ENCODE measurements at regions not wholly inside any gene's neighbourhood (a gene's known extent, or its start where the extent isn't known, plus 50 kb on each side); places are given as distances from the start of the nearest gene placed in this dataset.

DNA sequence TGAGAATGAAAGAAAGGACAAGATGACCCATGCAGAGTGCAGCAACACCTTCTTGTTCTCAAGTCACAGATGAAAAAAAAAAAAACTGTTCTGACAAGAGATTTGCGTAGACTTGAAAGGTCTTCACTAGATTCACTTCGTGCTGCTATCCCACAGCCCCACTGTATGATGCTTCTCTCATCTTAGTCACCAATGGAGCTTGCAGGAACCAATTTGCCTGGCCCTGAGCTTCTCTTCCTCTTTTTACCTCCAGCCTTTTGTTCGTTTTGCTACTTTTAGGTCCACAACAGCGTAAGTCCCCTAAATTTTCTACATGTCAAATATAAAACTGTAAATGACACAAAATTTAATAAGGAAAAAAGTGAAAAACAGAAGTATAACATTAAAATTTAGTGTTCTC, 107.9 kb upstream of the NAP1L1 start:
- TF ChIP-seq, protein P1, sequence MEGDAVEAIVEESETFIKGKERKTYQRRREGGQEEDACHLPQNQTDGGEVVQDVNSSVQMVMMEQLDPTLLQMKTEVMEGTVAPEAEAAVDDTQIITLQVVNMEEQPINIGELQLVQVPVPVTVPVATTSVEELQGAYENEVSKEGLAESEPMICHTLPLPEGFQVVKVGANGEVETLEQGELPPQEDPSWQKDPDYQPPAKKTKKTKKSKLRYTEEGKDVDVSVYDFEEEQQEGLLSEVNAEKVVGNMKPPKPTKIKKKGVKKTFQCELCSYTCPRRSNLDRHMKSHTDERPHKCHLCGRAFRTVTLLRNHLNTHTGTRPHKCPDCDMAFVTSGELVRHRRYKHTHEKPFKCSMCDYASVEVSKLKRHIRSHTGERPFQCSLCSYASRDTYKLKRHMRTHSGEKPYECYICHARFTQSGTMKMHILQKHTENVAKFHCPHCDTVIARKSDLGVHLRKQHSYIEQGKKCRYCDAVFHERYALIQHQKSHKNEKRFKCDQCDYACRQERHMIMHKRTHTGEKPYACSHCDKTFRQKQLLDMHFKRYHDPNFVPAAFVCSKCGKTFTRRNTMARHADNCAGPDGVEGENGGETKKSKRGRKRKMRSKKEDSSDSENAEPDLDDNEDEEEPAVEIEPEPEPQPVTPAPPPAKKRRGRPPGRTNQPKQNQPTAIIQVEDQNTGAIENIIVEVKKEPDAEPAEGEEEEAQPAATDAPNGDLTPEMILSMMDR (IDR thresholded peaks at IDR 0.05; ENCODE audit: low read depth, low read length), result no peak
- H3K4me3 ChIP-seq (ENCODE audit: low read depth, low read length), result no peak overlapping the region
- DNase-seq (ENCODE audit: low read depth, low spot score), result no peak
- in situ Hi-C loops (cut with HindIII; ENCODE audit: low sequenced_read_pairs), result no loop called here

DNA sequence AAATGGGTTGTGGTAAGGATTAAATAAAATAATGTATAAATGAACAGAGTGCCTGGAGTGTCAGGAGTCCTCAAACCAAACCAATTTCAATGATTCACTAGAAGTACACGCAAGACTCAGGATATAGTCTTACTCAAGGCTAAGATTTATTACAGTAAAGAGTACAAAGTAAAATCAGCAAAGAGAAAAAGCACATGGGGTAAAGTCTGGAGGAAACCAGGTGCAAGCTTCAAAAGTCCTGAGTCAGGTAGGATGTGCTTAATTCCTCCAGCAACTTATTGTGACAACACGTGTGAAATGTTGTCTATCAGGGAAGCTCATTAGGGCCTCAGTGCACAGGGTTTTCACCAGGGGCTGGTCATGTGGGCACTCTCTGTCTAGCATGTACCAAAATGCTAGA, 105.8 kb upstream of the NAP1L1 start:
- DNase-seq (ENCODE audit: low read depth, low spot score), result no peak
- no peak overlapping the region for H3K4me3 ChIP-seq (ENCODE audit: low read depth, low read length)
- in situ Hi-C loops (cut with HindIII; ENCODE audit: low sequenced_read_pairs), result no loop called here
- TF ChIP-seq, protein P1 (IDR thresholded peaks at IDR 0.05; ENCODE audit: low read depth, low read length), result no peak

DNA sequence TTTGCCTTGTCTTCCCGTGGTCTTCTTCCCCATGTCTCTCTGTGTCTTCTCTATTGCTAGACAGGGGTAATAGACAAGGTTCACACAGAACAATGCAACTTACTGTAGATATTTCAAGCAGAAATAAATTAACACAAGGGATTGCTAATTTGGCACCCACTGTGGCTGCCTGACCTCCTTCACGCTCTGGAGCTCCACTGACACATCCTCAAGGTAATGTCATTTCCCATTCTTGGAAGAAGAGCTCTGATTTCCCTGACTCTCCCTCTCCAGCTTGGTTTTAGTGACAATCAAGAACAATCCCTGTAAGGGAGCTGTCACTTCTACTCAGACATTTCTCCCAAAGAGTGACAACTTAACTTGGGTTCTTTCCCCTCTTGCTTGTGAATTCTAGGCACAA, 105.4 kb upstream of the NAP1L1 start:
- no peak for DNase-seq (ENCODE audit: low read depth, low spot score)
- TF ChIP-seq, protein P1 (IDR thresholded peaks at IDR 0.05; ENCODE audit: low read depth, low read length), result no peak
- in situ Hi-C loops (cut with HindIII; ENCODE audit: low sequenced_read_pairs), result no loop called here
- H3K4me3 ChIP-seq (ENCODE audit: low read depth, low read length), result no peak overlapping the region

DNA sequence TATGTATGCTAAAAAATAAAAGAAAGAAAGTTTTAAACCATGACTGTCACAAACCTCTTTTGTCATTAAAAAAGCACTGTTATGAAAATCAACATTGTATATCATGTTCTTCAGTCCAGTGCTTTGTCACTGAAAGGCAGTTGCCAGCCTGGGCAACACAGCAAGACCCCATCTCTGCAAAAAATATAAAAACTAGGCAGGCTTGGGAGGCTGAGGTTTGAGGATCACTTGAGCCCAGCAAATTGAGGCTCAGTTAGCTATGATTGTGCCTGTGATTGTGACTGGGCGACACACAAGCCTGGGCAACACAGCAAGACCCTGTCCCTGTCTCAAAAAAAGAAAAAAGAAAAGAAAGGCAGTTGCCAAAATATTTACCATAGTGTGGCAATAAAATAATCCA, 102.7 kb upstream of the NAP1L1 start:
- in situ Hi-C loops (cut with HindIII; ENCODE audit: low sequenced_read_pairs), result no loop called here
- no peak for DNase-seq (ENCODE audit: low read depth, low spot score)
- TF ChIP-seq, protein P1 (IDR thresholded peaks at IDR 0.05; ENCODE audit: low read depth, low read length), result no peak
- H3K4me3 ChIP-seq (ENCODE audit: low read depth, low read length), result no peak overlapping the region

DNA sequence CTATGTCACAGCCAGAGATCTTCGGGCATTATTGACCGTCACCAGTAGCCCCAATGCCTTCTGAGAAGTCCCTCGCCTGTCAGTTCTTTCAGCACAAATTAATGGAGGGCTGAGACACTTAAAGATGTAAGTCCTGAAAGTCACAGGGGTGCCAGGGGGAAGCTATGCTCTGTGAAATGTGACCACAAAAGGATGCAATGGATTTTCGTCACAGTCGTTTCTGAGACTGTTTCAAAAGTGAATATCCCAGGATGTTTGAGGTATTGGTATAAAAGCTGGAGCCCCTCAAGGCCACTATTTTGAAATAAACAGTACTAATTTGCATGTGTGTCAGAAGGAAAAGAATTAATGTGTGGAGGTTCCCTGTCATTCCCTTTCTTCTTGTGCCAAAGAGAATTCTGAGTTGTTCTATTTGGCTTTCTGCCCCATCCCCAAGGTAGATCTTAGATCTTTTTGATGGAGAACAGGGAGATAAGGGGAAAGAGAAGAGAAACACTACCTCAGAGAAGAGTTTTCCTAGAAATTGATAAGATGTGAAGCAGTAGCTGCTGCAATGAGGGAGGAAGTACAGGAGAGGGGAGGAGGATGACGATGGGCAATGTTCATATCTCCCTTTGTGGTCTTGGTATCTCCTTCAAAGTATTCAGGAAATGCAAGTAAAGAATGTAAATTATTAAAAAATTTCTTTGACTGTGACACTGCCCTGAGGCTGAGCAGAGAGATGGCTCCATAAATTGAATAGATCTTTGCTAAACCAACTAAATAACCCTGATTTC, 101.8 kb upstream of the NAP1L1 start:
- TF ChIP-seq, protein P1 (IDR thresholded peaks at IDR 0.05; ENCODE audit: low read depth, low read length), result no peak
- in situ Hi-C loops (cut with HindIII; ENCODE audit: low sequenced_read_pairs), result no loop called here
- DNase-seq (ENCODE audit: low read depth, low spot score), result no peak
- no peak overlapping the region for H3K4me3 ChIP-seq (ENCODE audit: low read depth, low read length)

DNA sequence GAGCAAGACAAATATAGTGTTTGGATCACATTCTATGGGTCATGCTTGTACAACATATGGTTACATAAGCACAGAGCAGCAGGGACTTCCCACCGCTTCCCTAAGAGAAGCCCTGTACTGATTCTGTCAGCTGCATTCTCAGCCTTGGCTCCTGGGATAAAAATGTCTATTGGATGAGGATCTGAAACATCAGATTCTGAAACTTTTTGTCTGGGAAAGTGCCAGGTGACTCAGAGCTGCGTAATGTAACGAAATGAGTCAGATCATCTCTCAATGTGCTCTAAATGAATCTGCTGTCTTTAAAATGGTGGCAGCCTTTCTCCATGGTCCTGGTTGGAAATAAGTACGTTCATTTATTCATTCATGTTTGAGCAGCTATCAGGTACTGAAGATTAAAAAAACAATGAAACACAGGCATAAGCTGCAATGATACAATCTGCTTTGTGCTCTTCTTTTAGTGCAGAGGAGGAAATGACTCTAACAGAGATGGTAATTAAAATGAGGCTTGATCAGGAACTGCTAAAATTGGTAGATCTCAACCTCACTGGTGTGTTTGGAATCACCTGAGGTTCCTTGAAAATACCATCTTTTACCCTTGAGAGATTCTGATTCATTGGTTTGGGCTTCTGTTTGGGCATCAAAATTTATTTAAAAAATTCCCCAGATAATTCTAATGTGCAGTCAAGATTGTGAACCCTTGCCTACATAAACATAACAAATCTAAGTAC, 99.1 kb upstream of the NAP1L1 start:
- TF ChIP-seq, protein P1 (IDR thresholded peaks at IDR 0.05; ENCODE audit: low read depth, low read length), result no peak
- peak; percentile 98 for DNase-seq (ENCODE audit: low read depth, low spot score)
- H3K4me3 ChIP-seq (ENCODE audit: low read depth, low read length), result no peak overlapping the region
- in situ Hi-C loops (cut with HindIII; ENCODE audit: low sequenced_read_pairs), result no loop called here
